GM12892 (cell line): ENCODE measurements at regions not wholly inside any gene's neighbourhood (a gene's known extent, or its start where the extent isn't known, plus 50 kb on each side); places are given as distances from the start of the nearest gene placed in this dataset.

Experiments used
- POLR2A ChIP-seq: IDR thresholded peaks from 2 replicates; pipeline ENCODE4 v1.6.1; 2011; ENCODE audit warnings: low read depth, low read length, control low read depth
- POLR2AphosphoS5 ChIP-seq: IDR thresholded peaks from 2 replicates; pipeline ENCODE4 v1.6.1; 2011; ENCODE audit warnings: low read depth, low read length, control low read depth

DNA sequence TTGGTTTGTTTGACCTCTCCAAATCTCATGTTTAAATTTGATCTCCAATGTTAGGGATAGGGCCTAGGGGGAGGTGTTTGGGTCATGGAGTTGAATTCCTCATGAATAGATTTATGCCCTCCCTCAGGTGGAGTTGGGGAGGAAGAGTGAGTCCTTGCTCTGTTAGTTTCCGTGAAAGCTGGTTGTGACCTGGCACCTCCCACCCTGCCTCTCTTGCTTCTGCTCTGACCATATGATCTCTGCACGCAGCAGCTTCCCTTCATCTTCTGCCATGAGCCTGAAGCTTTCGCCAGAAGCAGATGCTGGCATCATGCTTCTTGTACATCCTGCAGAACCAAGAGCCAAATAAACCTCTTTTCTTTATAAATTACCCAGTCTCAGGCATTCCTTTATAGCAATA lies 231.6 kb upstream of the ERBB4 start:
- TF ChIP-seq POLR2A = no peak
- TF ChIP-seq POLR2AphosphoS5 = no peak
